GF-D8 (cell line): ENCODE measurements at regions not wholly inside any gene's neighbourhood (a gene's known extent, or its start where the extent isn't known, plus 50 kb on each side); places are given as distances from the start of the nearest gene placed in this dataset.

Source experiments
- DNase-seq: peaks from one replicate; lab custom pipeline; 2025; lab: John Stamatoyannopoulos, UW

GRCh38 chr5:56588131-56588487 lies 227.2 kb upstream of the MAP3K1 start:
- DNase-seq = no peak

GRCh38 chr5:56587381-56588130 lies 227.8 kb upstream of the MAP3K1 start:
- no peak for DNase-seq

- DNase-seq = no peak
Measured at GRCh38 chr5:56585999-56586691, 229.2 kb upstream of the MAP3K1 start.

GRCh38 chr5:56585461-56585860 lies 229.9 kb upstream of the MAP3K1 start:
- DNase-seq = no peak

- no peak for DNase-seq
Measured at GRCh38 chr5:56581426-56581825, 233.9 kb upstream of the MAP3K1 start.

- no peak for DNase-seq
Measured at GRCh38 chr5:56580864-56581263, 234.5 kb upstream of the MAP3K1 start.

GRCh38 chr5:56575821-56576220 lies 239.5 kb upstream of the MAP3K1 start:
- DNase-seq = no peak

- DNase-seq = no peak
Measured at GRCh38 chr5:56574778-56575177, 240.6 kb upstream of the MAP3K1 start.

- no peak for DNase-seq
Measured at GRCh38 chr5:56569566-56569965, 245.8 kb upstream of the MAP3K1 start.

- no peak for DNase-seq
Measured at GRCh38 chr5:56569076-56569475, 246.3 kb upstream of the MAP3K1 start.

- DNase-seq = no peak
Measured at GRCh38 chr5:56567278-56567677, 248.1 kb upstream of the MAP3K1 start.

GRCh38 chr5:56566374-56567249 lies 248.7 kb upstream of the MAP3K1 start:
- no peak for DNase-seq

GRCh38 chr5:56565644-56566043 lies 249.7 kb upstream of the MAP3K1 start:
- DNase-seq = no peak

GRCh38 chr5:56565283-56565615 lies 250.1 kb upstream of the MAP3K1 start:
- DNase-seq = no peak

- no peak for DNase-seq
Measured at GRCh38 chr5:56564541-56565282, 250.6 kb upstream of the MAP3K1 start.

GRCh38 chr5:56561455-56561854 lies 253.9 kb upstream of the MAP3K1 start:
- DNase-seq = no peak

GRCh38 chr5:56558131-56558745 lies 257.1 kb upstream of the MAP3K1 start:
- no peak for DNase-seq

GRCh38 chr5:56557198-56557597 lies 258.2 kb upstream of the MAP3K1 start:
- DNase-seq = no peak

GRCh38 chr5:56552612-56553268 lies 262.6 kb upstream of the MAP3K1 start:
- no peak for DNase-seq

- no peak for DNase-seq
Measured at GRCh38 chr5:56550227-56550626, 265.1 kb upstream of the MAP3K1 start.
